ENCODE measurements at regions not wholly inside any gene's neighbourhood (a gene's known extent, or its start where the extent isn't known, plus 50 kb on each side); places are given as distances from the start of the nearest gene placed in this dataset.

DNA sequence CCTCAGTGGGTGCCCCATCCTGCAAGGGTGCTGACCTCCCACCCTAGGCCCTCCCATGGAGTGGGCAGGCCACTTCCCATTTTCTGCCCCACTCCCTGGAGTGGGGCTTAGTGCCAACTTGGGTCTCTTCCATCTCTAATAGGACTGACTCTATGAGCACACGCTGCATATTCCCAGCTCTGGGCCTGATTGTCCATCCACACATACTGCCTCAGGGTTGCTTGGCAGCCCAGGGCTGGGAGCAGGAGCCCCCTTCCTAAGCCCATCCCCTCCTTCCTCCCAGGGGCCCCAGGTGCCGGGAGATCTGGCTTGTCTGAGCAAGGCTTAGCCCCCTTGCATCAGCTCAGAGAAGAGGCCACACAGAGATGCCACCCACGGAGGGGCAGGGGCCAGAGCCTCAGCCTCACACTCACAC, 55.1 kb downstream of the PJA1 start:
- DNase-seq = no peak

DNA sequence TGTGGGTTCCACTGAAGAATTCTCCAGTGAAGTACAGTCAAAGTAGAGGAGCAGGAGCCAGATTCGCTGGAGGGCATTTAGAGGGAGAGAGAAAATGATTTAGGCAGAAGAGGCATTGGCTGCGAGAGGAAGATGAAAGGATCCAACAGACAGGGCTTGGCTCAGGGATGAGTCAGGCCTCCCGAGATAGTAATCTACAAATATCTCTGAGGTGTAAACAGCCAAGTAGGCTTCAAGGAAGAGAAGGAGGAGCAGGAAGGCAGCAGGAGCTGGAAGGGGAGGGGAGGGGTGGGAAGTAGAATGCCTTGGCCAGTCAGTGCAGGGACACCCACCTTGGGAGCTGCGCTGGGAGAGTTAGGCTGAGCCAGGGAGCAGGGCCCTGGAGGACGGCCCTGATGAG, 55.5 kb downstream of the PJA1 start:
- DNase-seq = no peak

DNA sequence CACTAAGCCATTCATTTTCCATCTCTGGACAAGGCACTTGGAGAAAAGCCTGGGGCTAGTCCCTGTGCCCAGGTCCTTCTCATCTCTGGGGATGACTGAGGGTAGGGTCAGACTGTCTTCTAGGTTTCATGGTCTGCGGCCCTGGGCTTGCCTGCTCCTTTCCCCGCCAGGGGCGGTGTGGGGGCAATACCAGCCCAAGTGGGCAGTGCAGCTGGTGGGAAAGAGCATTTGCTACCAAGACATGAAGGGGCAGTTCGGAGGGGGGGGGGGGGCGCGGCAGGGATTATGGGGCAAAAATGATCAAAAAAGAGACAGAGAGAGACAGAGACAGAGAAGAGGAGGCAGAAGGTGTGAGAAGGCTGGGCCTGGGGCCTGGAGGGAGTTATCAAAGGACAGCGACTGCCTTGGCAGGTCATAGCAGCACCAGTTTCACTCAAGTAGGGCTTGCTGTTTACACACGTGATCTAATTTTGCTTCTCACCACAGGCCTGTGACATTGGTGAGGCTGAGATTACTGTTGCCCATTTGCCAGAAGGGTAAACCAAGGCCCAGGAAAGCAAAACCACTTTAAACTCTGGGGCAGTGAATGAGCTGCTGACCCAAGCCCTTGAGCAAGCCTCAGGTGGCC, 56.1 kb downstream of the PJA1 start:
- DNase-seq = no peak

DNA sequence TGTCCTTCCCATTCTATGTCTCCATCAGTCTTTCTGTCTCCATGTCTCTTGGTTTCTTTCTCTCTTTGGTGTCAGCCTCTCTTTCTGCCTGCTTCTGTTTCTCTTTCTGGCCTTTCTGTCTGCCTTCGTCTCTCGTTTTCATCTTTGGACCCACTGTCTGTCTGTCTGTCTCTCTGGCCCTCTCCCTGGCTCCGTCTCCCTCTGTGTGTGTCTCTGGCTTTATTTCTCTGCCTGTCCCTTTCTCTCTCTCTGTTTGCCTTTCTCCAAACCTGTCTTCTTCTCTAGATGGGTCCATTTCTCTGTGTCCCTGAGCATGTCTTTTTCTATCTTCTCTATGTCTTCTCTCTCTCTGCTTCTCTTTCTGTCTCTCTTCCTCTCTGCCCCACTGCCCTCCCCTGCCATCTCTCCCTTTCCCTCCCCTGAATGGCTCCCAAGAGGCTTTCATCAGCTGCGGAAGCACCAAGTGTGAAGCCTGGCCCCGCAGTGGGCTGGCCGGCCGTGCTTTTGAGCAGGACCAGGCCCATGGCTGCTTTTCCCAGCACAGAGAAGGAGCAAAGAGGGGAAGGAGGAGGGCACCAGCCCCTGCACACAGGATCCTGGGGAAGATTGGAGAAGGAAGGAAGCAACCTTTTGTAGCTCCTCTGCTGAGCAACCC, 57.4 kb downstream of the PJA1 start:
- DNase-seq = no peak

DNA sequence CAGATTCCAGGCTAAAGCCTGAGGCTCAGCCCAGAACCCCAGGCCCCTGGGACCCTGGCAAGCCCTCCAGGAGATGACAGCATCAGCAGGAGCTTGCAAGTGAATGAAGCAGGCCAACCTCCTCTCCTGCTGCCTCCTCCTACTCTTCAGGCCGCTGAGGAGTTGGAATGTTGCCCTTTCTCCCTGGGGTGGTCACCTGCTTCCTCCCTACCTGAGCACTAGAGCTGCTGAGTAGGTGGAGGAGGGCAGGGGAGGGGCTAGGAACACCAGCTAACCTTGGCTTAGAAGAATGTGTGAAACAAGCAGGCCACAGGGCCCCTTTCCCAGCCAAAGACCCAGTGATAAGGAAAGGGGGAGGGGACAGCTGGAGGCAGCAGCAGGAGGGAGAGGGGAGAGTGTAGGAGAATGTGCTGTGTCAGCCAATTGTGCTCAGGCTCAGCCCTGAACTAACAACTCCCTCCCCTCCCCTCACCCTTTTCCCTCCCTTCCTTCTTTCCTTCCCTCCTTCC, 58.0 kb downstream of the PJA1 start:
- DNase-seq = peak; percentile 71 to 73

DNA sequence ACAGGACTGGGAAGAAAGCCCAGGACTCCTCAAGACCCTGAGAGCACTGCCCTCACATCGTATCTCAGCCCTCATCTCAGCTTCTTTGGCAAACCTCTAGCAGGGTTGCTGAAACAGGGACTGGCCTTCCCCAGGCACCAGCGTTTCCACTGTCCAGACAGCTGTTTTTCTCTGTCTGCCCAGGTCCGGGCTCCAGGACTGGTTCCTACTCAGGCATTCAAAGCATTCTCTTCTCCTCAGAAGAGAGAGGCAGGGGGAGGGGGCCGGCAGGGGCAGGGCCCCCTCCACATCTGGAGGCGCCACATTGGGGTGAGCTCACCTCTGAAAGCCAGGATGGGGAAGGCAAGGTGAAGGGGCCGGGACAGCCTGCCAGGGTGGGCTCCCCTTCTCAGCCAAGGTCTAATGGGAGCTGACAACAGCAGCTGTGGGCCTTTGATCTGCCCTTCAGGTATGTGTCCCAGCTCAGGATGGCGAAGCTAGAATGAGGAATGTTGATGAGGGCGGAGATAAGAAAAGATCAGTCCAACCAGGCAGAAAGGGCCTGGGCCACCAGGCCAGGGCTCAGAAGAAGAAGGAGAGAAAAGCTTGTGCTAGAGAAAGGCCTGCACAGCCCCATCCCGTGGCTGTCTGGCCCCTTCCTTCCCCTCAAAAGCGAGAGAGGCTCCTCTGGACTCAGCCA, 60.4 kb downstream of the PJA1 start:
- DNase-seq = no peak

DNA sequence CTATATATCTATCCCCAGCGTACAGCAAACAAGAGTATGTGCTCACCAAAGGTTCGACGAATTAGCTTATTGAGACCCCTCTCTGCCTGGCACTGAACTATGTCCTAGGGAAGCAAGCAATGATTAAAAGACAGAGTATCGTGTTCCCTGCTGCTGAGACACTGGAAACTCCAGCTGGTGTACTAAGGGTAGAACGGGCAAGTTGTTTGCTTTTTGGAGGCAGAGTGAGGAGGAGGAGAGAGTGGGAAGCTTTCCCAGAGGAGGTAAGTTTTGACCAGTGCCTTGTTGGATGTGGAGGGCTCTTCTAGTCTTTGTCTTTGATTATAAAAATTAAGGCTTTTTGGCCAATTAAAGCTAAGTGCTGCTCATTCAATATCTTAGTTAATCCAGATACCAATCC, 61.7 kb downstream of the PJA1 start:
- DNase-seq = no peak

DNA sequence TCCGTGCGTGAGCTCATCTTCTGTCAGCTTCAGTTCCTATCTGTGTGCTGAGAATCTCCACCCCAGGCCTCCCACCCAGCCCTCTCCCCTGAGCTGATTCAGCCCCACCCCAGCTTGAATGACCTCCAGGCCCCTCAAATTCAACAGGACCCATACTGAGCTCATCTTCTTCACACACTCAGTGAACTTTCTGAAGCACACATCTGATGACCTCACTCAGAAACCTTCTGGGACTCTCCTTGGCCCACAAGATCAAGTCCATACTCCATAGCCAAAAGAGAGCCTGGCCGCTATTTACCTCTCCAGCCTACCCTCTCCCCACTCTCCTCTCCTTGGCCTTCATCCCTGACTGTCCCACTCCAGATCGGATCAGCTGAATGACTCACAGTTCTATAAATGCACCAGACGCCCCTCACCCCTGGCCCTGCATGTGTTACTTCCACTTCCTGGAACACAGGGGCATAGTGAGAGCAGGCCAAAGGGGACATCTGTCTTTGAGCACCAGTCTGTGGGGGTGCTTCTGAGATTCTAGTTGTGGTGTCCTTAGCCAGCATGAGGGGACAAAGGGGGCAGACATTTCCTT, 62.5 kb downstream of the PJA1 start:
- no peak for DNase-seq

DNA sequence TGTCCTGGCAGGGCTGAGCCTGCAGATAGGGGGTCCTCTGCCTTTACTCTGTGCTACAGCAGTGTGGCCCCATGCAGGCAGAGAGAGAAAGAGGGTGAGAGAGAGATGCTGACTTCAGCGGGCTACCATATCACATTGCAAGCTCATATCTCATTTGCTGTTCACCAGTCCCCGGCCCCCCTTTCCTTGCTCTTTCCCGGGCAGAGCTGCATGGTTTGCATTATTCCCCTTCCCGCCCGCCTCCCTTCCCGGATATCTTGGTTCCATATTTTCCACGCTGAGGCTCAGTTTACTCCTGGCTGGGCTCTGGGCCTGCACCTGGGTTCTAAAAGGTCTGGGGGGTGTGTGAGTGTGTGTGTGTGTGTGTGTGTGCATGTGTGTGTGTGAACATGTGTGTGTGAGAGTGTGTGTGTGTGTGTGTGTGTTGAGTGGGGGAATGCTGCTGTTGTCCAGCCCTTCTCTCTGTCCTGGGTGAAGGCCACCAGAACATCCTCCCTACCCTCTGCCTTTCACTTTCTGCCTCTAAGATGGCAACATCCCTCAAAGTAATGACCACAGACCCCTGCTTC, 63.5 kb downstream of the PJA1 start:
- DNase-seq = no peak

DNA sequence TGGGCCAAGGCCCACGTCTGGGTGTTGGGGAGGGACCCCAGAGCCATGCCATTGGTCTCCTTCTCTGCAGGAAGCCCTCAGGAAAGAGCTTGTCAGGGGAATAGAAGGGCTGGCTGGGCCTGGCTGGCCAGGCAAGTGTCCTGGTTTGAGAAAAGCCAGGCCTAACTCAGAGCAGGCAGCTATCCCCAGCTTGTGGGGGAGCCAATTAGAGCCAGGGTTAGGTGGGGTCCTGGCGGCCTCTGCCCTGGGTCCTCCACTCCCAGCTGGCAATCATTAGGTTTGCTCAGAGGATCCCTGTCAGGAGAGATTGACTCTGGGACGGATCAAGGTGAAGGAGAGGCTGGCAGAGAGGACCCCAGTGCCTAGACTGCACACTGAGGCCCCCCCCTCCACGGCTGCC, 64.8 kb downstream of the PJA1 start:
- DNase-seq = no peak

DNA sequence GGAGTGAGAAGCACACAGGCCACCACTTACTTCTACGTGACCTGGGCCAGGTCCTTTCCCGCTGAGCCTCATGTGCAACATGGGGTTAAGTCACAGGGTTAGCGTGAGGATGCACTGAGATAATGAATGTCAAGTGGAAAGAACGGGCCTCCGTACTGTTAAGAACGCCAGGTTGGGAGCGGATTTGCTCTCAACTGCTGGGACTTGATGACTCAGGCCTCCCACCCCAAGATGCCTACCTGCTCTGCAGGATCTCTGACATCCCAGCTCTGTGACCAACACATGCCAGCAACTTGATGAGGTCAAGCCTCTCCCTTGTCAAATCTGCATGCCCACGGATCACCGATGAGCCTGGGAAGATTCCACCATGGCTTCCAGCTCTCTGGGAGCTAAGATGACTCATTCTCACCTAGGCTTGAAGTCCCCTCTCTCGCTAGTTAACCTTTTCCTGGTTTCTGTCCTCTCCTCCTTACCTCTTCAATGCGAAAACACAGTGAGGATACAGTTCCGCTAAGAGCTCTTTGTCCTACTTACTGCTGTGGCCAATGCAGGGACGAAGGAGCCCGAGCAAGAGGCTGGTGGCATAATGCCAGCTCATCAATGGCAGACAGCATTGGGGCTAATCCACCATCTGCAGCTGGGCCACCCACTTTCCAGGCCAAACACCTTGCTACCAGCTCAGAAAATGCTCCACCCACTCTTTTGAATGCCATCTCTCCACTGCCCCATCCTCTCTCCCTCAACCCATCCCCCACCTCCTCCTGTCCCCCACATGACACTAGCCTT, 67.6 kb downstream of the PJA1 start:
- no peak for DNase-seq

DNA sequence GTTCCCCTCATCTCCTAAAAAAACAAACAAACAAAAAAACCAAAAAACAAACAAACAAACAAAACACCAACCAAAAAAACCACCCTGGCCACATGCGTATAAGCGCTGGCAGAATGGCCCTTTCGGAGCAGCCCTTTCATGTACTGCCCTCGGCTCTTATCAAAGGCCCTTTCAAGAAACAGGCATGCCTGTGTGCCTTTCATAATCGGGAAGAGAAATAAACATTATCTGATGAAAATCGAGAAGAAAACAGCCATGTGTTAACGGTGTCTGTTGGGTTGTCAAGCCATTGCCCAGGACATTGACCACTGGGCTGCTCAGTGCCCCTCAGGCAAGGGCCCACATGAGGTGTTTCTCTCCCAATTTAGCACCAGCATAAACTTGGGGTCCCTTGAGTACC, 68.3 kb downstream of the PJA1 start:
- DNase-seq = no peak

DNA sequence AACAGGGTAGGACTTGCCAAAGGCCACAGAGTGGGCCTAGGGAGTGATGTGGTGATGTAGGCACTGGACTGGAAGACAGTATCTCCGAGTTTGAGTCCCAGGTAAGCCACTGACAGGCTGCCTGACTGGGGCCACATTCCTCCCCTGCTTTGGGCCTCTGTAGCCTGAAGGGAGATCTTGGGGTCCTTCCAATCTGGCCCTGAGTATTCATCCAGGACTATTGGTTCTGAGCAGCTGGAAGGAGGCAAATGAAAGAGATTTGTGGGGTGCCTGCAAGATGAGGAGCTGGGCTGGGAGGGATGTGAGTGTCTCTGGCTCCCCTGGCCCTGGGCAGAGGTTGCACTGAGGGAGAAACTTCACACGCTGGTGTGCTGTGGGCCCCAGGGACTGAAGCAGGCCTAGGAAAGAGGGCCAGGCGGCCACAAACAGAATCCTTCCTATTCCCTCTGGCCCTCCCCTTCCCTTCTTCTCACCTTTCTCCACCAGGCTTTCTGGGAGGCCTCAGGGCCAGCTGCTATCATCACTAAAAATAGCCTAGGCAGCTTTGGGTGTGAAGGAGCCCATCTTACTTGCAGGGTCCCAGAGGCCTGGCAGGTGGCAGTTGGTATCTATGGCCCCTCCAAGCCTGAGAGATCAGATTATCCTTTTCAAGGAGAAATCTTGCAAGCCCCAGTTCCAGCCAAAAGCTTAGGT, 70.1 kb downstream of the PJA1 start:
- DNase-seq = no peak

DNA sequence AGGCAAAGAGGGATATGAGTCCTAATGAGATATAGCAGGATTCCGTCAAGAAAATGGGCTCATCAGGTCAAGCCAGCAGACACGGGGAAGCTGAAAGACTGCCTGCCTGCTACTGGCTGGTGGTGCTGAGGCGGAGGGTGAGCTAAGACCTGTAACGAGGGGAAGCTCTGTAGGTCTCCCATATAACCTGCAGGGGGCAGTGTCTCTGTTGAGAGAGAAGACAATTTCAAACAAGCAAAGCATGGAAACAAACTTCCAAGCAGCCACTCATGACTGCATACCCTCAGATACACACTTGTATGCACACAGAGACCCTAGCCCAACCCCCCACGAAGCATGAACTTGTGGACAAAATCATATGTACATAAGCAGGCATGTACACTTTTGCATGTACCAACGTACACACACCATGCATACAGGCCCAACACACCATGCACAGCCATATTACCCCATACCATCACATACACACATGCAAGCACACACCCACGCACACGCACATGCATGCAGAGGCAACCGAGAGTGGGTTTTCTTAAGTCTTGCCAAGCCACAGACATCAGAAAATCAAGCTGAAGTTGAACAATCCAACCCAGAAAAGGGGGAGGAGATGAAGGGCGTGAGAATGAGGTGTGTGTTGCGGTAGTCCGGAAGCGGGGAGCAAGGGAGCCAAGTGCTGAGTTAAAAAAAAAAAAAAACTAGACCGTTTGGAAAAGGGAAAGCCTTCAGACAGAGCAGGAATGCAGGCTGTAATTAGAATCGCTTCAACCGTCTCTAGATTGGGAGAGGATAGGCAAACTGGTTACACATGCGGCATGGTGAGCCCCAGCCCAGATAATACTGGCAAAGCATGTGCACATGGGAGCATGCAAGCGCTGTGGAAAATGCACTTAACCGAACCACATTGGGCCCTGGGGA, 71.0 kb downstream of the PJA1 start:
- DNase-seq = no peak

DNA sequence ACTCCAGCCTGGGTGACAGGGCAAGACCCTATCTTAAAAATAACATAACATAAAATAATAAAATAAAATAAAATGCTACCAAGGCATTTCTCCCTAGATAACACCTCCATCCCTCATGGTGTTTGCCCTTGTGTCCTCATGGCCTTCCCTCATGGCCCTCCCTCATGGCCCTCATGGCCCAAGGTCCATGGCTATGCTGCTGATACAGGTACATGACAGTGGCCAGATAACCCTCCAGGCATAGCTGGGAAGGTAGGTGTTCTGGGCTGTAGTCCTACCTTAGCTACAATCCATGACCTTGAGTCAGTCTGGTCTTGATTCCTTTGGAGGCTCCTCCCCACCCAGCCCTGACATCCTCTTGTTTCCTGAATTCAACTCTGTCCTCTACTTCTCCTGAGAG, 75.2 kb downstream of the PJA1 start:
- no peak for DNase-seq

DNA sequence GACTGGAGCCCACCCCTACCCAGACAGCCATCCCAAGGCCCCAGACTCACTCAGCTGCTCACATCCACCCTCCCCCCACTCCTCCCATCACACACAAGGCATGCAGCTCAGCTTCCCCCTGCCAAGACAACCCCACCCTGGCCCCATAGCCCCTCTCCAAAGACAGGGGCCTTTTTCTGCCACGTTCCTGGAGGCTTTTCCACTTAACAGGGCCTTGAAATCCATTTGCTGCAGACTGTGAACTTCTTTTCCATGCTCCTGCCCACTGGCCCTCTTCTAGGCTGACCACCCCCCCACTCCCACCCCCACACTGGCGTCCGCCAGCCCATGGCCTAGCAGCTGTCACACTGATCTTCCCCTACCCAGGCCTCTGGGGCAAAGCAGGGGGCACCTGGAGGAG, 76.0 kb downstream of the PJA1 start:
- DNase-seq = no peak

DNA sequence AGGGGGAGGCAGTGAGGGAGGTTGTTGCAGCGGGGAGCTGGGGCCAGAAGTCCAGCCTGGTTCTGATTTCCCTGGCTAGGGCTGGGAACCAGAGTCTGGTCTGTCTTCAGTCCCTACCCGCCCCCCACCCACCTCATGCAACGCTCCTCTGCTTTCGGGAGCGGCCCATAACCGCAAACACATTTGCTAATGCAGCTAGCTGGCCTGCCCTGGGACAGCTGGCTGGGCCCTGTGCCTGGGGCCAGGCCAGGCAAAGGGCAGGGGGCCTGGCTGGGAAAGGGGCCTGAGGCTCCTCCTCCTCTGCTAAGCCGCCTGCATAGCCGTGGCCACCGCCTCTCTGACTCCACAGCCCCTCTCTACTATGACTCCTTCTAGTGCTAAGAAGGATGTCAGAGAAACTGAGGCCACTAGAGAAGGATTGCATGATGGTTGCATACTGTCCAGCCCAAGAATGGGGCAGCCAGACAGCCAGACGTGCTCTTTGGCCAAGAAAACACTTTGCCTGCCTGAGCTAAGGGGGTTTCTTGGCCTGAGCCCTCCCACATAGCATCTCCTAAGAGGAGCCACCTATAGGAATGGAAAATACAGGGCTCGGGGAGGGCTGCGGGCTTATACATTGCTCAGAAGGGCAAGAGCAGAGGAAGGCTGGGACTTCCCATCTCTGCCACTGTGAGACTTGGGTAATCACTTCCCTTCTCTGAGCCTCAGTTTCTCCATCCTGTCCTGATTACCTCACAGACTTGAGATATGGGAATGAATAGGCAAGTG, 76.9 kb downstream of the PJA1 start:
- DNase-seq = no peak

DNA sequence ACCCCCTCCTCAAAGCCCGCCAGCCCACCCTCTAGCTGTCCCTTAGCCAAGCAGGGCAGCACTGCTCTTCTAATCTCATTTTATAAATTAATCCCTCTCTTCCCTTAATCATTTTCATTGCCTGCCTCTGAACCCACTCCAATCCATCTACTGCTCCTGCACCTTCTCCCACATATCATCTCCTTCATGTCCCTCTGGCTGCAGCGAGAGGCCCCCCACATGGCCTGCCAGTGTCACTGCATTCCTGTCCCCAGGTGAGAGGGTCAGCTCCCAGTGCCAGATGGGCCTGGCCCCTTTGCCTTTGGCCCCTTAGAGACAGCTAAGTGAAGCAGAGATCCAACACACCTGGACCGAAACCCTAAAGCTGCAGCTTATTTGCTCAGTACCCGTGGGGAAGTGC, 79.4 kb downstream of the PJA1 start:
- no peak for DNase-seq

DNA sequence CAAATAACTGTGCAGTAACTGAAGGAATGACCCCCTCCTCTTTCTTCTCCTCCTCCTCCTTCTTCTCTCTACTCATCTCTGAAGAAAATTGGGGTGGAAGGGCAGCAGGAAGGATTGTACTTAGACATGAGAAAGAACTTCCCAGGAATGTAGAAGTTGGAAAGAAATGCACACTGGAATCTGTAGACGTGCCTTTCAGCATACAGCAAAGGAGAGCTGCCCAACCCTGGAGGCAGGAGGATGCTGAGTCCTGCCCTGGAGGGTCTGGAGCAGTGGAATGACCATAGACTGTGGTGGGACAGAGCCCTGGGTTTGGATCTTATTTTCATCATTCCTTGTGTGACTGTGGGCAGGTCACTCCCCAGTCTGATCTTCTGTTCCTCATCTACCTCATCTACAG, 80.1 kb downstream of the PJA1 start:
- no peak for DNase-seq
